ENCODE measurements at regions not wholly inside any gene's neighbourhood (a gene's known extent, or its start where the extent isn't known, plus 50 kb on each side); places are given as distances from the start of the nearest gene placed in this dataset.

- TF ChIP-seq CTCF (IDR thresholded peaks at IDR 0.05; ENCODE audit: insufficient read depth, low read depth, low read length) (no peak), EZH2 (IDR thresholded peaks at IDR 0.05; ENCODE audit: insufficient read depth, low read length) (no peak)
These were observed 365.1 kb upstream of the RIOK2 start for GRCh38 chr5:97547999-97548738.
